Bone marrow (tissue), 2 donors: ENCODE measurements at regions not wholly inside any gene's neighbourhood (a gene's known extent, or its start where the extent isn't known, plus 50 kb on each side); places are given as distances from the start of the nearest gene placed in this dataset.
"Not testable (repeated sequence)": the region's sequence is repeated elsewhere in the genome, so short reads cannot be mapped to it uniquely, and the experiment has no call there.

Source experiments
- DNase-seq, 2 donors: peaks; one replicate each; lab custom pipeline; 2025; lab: John Stamatoyannopoulos, UW

DNA sequence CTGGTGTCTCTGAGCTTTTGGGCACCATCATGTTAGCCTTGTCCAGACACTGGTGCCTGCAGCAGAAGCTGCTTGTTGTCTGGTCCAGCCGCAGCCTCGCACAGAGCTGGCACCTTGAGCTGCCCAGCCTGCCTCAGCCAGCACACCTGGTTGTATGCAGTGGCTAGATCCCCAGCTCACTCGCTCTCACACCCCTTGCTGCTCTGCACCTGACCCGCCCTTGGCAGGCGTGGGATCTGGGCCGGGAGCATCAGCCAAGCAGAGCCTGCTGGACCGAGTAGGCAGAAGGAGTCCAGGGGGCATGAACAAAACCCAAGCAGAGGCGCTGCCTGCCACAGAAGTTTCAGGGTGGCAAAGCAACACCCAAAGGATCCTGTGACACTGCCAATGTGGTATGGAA, 79.7 kb upstream of the ITGB1 start:
- DNase-seq: no peak

DNA sequence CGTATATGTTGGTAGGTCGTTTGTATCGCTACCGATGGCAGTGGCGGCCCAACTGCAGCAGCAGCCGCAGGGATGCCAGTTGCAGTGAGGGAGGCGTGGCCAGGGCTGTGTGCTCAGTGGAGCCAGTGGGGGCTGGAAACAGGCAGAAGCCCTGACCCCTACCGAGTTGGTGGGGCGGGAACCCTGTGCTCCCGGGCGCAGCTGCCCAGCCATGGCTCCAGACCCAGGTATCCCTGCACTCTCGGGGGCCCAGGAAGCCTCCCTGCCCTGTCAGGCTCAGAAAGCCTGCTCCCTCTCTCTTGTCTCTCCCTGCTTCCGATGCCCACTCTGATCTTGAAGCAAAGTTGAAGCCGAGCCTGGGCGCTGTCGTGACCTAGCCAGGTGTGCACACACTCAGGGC, 78.6 kb upstream of the ITGB1 start:
- no peak for DNase-seq

DNA sequence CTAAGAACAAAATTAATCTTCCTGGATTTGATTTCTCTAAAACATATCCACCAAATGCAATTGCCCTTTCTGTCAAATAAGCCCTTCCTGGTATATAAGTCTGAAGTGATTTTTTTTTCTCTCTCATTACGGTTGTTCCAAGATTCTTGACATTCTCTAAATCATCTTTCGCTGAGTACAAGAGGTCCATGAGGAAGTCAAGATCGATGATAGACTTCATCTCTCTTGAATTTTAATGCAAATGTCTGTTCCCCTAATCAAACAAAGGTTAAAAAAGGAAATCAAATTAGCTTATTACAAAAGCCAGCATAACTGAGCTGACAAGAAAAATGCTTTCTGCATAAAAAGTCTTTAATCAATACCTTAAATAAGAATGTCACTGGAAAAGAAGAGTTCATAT, 77.4 kb upstream of the ITGB1 start:
- DNase-seq: no peak

DNA sequence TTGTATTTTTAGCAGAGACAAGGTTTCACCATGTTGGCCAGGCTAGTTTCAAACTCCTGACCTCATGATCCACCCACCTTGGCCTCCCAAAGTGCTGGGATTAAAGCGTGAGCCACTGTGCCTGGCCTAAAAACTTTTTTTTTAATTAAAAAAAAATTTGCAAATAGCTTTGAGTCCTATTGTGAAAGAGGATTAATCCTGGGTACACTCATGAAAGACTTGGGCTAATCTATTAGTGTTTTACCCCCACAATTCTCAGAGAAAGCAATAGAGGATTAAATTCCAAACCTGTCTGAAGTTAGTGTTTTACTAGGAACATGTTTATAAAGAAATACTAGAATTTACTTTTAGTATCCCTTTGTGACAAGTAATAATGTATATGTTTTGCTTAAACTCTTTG, 76.9 kb upstream of the ITGB1 start:
- DNase-seq: no peak

- no peak for DNase-seq
Measured at GRCh38 chr10:33032654-33033151, 74.7 kb upstream of the ITGB1 start.

GRCh38 chr10:33031815-33032653, 74.0 kb upstream of the ITGB1 start:
- DNase-seq: no peak

GRCh38 chr10:33031171-33031570, 73.1 kb upstream of the ITGB1 start:
- DNase-seq: no peak

DNA sequence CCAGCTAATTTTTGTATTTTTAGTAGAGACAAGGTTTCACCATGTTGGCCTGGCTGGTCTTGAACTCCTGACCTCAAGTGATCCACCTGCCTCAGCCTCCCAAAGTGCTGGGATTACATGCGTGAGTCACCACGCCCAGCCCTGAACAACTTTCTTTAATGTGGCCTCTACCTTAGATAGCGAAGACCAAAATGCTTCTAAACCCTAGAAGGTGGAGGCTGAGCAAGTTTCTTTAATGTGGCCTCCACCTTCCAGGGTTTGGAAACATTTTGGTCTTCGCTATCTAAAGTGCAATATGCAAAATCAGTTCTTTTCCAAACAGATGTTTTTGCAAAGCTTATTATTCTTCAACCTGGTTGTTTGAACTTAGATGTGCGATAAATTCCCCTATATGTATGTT, 70.5 kb upstream of the ITGB1 start:
- DNase-seq: not testable (repeated sequence)

GRCh38 chr10:33027088-33027487, 69.1 kb upstream of the ITGB1 start:
- DNase-seq: no peak

GRCh38 chr10:33026422-33026821, 68.4 kb upstream of the ITGB1 start:
- DNase-seq: no peak

- DNase-seq: no peak
Measured at GRCh38 chr10:33025910-33026309, 67.9 kb upstream of the ITGB1 start.

GRCh38 chr10:33025039-33025438, 67.0 kb upstream of the ITGB1 start:
- no peak for DNase-seq

- DNase-seq: no peak
Measured at GRCh38 chr10:33022691-33023090, 64.7 kb upstream of the ITGB1 start.

- DNase-seq: no peak
Measured at GRCh38 chr10:33022090-33022489, 64.1 kb upstream of the ITGB1 start.

GRCh38 chr10:33016988-33017387, 59.0 kb upstream of the ITGB1 start:
- no peak for DNase-seq

GRCh38 chr10:33015761-33016547, 57.9 kb upstream of the ITGB1 start:
- no peak for DNase-seq

GRCh38 chr10:33013331-33013730, 55.3 kb upstream of the ITGB1 start:
- not testable (repeated sequence) for DNase-seq

GRCh38 chr10:33012306-33012705, 54.3 kb upstream of the ITGB1 start:
- DNase-seq: no peak

DNA sequence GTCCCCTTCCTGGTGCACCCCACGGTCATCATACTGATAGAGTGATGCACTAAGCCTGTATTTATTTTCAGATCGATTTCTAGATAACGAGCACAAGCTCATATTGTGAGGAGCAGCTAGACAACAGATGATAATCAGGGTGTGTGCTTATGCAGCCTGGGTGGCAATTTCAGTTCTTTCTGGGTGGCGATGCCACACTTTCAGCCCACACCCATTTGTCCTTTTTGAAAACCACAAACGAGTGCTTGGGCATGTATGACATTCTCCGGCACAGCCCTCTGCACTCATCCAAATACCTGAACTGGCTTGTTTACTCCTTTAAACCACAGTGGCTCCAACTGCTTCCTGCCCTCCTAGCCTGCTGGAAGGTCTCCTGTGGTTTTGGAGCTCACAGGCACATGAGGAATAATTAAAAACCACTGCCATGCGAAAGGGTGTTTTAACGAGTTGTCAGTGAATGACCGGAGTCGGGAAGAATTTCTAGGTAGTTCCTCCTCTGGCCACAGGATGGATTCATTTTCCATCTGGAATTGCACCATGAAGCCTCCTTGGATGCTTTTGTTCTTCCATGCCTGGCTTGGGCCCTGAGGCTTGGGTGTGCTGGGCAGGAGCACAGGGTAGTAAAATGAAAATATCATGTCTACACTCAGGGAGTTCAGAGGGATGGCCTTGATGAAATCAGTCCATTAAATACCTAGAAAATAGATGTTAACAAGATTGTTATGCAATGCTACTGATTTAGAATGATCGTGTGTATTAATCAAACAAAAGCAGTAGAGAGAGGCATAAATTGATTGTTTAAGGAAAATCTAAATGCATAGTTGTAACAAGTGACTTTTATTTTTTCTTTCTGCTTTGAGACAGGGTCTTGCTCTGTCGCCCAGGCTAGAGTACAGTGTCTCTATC, 52.4 kb upstream of the ITGB1 start:
- no peak for DNase-seq

- DNase-seq: no peak
Measured at GRCh38 chr10:33009244-33010131, 51.5 kb upstream of the ITGB1 start.
